LNCAP (cell line): ENCODE measurements at regions not wholly inside any gene's neighbourhood (a gene's known extent, or its start where the extent isn't known, plus 50 kb on each side); places are given as distances from the start of the nearest gene placed in this dataset.

Experiments used
- TF ChIP-seq, protein P1 (sequence below): fragments of 450-650 bp; IDR thresholded peaks from 2 replicates; pipeline ENCODE4 v1.5.1; 2017; ENCODE audit warnings: mild to moderate bottlenecking

DNA sequence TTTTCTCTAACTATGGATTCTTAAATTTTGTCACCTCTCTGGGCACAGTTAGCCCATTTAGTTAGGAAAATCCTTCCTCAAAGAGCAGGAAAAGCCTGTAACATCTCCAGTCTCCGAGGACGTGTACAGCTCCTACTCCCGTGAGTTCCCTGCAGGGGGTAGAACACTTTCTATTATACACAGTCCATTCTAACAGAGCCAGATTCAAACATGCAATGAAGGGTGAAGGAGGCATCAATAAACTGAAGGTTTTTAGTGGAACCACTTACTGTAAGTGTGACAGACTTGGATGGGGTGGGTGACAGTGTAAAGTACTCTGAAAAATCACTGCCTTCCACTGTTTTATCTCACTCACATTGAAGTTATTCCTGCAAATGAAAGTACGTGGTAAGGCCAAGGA, 204.7 kb upstream of the DACH1 start:
- TF ChIP-seq, protein P1, sequence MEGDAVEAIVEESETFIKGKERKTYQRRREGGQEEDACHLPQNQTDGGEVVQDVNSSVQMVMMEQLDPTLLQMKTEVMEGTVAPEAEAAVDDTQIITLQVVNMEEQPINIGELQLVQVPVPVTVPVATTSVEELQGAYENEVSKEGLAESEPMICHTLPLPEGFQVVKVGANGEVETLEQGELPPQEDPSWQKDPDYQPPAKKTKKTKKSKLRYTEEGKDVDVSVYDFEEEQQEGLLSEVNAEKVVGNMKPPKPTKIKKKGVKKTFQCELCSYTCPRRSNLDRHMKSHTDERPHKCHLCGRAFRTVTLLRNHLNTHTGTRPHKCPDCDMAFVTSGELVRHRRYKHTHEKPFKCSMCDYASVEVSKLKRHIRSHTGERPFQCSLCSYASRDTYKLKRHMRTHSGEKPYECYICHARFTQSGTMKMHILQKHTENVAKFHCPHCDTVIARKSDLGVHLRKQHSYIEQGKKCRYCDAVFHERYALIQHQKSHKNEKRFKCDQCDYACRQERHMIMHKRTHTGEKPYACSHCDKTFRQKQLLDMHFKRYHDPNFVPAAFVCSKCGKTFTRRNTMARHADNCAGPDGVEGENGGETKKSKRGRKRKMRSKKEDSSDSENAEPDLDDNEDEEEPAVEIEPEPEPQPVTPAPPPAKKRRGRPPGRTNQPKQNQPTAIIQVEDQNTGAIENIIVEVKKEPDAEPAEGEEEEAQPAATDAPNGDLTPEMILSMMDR: no peak

DNA sequence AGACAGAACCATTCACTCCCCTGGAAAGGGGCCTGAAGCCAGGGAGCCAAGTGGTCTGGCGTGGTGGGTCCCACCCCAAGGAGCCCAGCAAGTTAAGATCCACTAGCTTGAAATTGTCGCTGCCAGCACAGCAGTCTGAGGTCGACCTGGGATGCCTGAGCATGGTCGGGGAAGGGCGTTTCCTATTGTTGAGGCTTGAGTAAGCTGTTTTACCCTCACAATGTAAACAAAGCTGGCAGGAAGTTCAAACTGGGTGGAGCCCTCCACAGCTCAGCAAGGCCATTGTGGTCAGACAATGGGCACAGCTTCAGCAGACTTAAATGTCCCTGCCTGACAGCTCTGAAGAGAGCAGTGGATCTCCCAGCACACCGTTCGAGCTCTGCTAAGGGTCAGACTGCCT, 195.6 kb upstream of the DACH1 start:
- TF ChIP-seq, protein P1: no peak

DNA sequence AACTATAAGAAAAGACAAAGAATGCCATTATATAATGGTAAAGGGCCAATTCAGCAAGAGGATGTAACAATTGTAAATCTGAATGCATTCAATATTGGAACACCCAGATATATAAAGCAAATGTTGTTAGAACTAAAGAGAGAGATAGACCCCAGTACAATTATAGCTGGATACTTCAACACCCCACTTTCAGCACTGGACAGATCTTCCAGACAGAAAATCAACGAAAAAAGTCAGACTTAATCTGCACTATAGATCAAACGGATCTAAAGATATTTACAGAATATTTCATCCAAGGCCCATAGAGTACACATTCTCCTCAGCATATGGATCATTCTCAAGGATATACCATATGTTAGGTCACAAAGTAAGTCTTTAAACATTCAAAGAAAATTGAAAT, 194.6 kb upstream of the DACH1 start:
- TF ChIP-seq, protein P1: no peak

DNA sequence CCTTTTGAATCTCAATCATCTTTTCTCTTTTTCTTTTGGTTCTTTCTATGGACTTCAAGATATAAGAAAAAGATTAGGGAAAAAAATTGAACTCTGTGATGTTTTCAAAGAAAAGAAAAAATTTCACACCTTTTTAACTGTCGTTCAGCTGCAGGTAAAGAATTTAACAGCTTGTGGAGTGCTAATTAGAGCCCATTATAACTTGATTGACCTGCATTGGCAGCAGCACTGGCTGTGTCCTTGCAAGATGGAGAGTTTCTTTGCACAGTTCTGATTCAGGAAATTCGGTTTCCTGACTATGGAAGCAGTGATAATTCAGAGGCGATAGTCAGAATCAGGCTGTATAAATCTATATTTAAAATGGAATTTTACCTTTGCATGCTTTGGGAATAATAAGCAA, 183.2 kb upstream of the DACH1 start:
- TF ChIP-seq, protein P1: no peak

DNA sequence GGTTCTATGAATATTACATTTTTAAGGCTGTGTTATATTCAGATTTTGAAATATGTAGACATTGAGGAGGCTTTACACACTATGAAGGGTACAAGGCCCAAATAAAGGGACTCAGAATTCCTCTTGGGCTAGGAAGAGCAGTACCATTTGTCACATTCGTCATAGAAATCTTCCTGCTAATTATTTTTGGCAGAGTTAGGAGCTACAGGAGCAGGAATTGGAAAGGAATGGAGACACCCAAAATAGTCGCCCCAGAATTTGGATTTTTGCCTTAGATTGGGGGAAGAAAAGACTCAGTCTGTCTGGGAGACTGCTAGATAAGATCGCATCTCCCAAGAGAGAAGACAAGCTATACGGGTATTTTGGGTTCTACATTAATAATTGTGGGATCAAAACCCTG, 176.4 kb upstream of the DACH1 start:
- TF ChIP-seq, protein P1: no peak

DNA sequence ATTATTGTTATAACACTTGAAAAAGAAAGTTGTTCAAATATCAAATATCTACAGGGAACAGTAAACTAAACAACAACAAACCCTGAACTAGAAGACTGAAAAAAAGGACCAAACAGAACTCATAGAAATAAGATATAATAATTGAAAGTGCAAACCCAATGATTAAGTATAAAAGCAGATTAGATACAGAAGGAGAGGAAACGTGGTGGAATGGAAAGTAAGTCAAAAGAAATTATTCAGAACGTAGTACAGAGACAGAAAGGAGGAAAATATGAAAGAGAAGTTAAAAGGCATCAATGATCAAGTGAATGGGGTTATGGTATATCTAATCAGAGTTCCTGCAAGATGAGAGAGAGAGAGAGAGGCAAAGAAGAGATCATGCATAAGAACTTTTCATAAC, 174.2 kb upstream of the DACH1 start:
- TF ChIP-seq, protein P1: no peak

DNA sequence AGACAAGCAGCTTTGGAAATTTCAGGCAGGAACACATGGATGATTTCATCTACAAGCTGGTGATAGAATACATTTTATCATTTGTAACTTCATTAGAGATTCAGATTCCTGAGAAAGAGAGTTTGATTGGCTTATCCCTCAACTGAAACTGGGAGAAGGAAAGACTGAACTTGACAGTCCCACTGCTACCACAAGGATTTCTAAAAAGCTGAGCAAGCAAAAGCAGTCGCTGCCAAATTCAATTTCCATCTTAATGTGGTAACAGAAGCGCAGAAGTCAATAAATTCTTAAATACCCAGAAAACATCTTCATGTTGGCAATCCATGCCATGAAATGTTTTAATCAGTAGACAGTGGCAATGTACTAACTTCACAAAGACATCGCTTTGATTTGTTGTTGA, 172.1 kb upstream of the DACH1 start:
- TF ChIP-seq, protein P1: no peak

DNA sequence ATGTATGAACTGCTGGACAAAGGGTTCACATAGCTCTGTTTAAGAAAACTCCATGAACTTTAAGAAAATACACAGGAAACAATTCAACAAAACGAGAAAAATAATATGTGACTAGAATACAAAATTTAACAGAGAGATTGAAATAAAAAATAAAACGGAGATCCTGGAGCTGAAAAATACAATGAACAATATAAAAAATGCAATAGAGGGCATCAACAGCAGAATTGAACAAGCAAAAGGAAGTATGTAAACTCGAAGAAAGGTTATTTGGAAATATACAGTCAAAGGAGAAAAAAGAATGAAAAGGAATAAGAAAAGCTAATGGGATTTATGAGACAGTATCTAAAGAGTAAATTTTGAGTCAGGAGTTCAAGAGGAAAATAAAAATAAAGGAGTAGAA, 163.0 kb upstream of the DACH1 start:
- TF ChIP-seq, protein P1: no peak
